ENCODE measurements at regions not wholly inside any gene's neighbourhood (a gene's known extent, or its start where the extent isn't known, plus 50 kb on each side); places are given as distances from the start of the nearest gene placed in this dataset.

DNA sequence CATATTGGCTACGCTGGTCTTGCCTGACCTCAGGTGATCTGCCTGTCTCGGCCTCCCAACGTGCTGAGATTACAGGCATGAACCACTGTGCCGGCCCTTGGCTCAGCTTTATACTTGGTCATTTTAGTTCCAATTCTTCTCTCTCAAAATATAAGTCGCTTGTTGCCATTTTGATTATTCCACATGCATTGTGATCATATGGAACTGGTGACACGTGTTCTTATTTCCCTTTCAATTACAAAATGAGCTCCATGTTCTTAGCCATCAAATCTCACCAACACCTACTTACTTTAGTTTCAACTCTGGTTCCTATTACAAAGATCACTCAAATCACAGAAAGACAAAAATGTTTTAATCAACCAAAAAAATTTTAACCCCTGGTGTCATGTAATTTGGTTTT lies 1711.7 kb downstream of the TP53TG3F start:
- ChIA-PET POLR2A (no interaction called here), CTCF (ENCODE audit: low intra/inter-chr PET ratio) (no interaction called here)
- no peak for ATAC-seq
- Histone ChIP-seq H3K27ac (ENCODE audit: extremely low read depth, low read depth, low read length) (no peak overlapping the region), H2AFZ (ENCODE audit: low read depth, low read length) (no peak overlapping the region), H3K79me2 (ENCODE audit: control insufficient read depth, insufficient read depth, low read length) (no peaks in the 10 kb centered on the region), H3K9me3 (replicated peaks; ENCODE audit: control insufficient read depth, insufficient read depth, low read depth, low read length) (no peaks in the 10 kb centered on the region), H3K9me1 (ENCODE audit: control insufficient read depth, insufficient read depth, low read length) (no peaks in the 10 kb centered on the region), H3K27me3 (ENCODE audit: control insufficient read depth in 2 of 2, insufficient read depth in 2 of 2, low read length in 2 of 2) (no peaks in the 10 kb centered on the region), H3K4me2 (ENCODE audit: insufficient read depth, low read length) (no peak overlapping the region), H3K4me3 (no peak overlapping the region), H3K36me3 (ENCODE audit: control insufficient read depth, insufficient read depth, low read length) (no peaks in the 10 kb centered on the region), H3K4me1 (replicated peaks in 1 of 2; ENCODE audit: control insufficient read depth in 2 of 2, insufficient read depth in 2 of 2, low read length in 2 of 2) (no peaks in the 10 kb centered on the region), H3K9ac (ENCODE audit: insufficient read depth in 1 of 2, low read depth in 2 of 2, low read length in 2 of 2) (no peak overlapping the region), H4K20me1 (replicated peaks; ENCODE audit: control insufficient read depth, insufficient read depth, low read length) (no peaks in the 10 kb centered on the region)
- in situ Hi-C loops (cut with MboI) = no loop called here
- no TSS peak for BruUV-seq (replicated peaks)
- intact Hi-C loops (cut with micrococcal nuclease) = no loop called here
- DNase-seq (ENCODE audit: extremely low read depth in 1 of 4, low spot score in 3 of 4) = no peak
- no peak for FAIRE-seq
- under 1% methylated on average over 6 of the region's 6 CpGs for WGBS (ENCODE audit: insufficient coverage, low coverage, missing lambda C conversion rate)
- no peak for TF ChIP-seq MITF (IDR thresholded peaks at IDR 0.05)
- TF ChIP-seq SAP30 (IDR thresholded peaks at IDR 0.05; ENCODE audit: borderline replicate concordance, insufficient read depth, low read depth, low read length, poor library complexity, severe bottlenecking) = no peak
- TF ChIP-seq HDGF (IDR thresholded peaks at IDR 0.05) = no peak
- no peak for TF ChIP-seq MAFG (tag; conservative IDR thresholded peaks at IDR 0.05)
- no peak for TF ChIP-seq DEAF1 (CRISPR knock-in tag; IDR thresholded peaks at IDR 0.05)
- no peak for TF ChIP-seq IRF1 (CRISPR knock-in tag; IDR thresholded peaks at IDR 0.05; ENCODE audit: borderline replicate concordance)
- TF ChIP-seq, protein P1, sequence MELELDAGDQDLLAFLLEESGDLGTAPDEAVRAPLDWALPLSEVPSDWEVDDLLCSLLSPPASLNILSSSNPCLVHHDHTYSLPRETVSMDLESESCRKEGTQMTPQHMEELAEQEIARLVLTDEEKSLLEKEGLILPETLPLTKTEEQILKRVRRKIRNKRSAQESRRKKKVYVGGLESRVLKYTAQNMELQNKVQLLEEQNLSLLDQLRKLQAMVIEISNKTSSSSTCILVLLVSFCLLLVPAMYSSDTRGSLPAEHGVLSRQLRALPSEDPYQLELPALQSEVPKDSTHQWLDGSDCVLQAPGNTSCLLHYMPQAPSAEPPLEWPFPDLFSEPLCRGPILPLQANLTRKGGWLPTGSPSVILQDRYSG (tag; conservative IDR thresholded peaks at IDR 0.05; ENCODE audit: low read depth) = no peak
- no peak for TF ChIP-seq KAT2B (IDR thresholded peaks at IDR 0.05; ENCODE audit: low read depth, low read length)
- TF ChIP-seq, protein P2, sequence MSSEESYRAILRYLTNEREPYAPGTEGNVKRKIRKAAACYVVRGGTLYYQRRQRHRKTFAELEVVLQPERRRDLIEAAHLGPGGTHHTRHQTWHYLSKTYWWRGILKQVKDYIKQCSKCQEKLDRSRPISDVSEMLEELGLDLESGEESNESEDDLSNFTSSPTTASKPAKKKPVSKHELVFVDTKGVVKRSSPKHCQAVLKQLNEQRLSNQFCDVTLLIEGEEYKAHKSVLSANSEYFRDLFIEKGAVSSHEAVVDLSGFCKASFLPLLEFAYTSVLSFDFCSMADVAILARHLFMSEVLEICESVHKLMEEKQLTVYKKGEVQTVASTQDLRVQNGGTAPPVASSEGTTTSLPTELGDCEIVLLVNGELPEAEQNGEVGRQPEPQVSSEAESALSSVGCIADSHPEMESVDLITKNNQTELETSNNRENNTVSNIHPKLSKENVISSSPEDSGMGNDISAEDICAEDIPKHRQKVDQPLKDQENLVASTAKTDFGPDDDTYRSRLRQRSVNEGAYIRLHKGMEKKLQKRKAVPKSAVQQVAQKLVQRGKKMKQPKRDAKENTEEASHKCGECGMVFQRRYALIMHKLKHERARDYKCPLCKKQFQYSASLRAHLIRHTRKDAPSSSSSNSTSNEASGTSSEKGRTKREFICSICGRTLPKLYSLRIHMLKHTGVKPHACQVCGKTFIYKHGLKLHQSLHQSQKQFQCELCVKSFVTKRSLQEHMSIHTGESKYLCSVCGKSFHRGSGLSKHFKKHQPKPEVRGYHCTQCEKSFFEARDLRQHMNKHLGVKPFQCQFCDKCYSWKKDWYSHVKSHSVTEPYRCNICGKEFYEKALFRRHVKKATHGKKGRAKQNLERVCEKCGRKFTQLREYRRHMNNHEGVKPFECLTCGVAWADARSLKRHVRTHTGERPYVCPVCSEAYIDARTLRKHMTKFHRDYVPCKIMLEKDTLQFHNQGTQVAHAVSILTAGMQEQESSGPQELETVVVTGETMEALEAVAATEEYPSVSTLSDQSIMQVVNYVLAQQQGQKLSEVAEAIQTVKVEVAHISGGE (CRISPR knock-in tag; IDR thresholded peaks at IDR 0.05) = no peak
- TF ChIP-seq CBFA2T3 (IDR thresholded peaks at IDR 0.05) = no peak
- no peak for TF ChIP-seq ZNF263 (CRISPR knock-in tag; IDR thresholded peaks at IDR 0.05; ENCODE audit: borderline replicate concordance)
- TF ChIP-seq KDM2B (CRISPR knock-in tag; IDR thresholded peaks at IDR 0.05) = no peak
- no peak for TF ChIP-seq KAT8 (IDR thresholded peaks at IDR 0.05; ENCODE audit: low read depth)
- no peak for TF ChIP-seq ILK (tag; IDR thresholded peaks at IDR 0.05; ENCODE audit: borderline replicate concordance, low read depth)
- no peak for TF ChIP-seq POLR2B (IDR thresholded peaks at IDR 0.05; ENCODE audit: low read depth, partially characterized antibody)

Measured in K562 (cell line).